ENCODE measurements at regions not wholly inside any gene's neighbourhood (a gene's known extent, or its start where the extent isn't known, plus 50 kb on each side); places are given as distances from the start of the nearest gene placed in this dataset.
"Not testable (repeated sequence)": the region's sequence is repeated elsewhere in the genome, so short reads cannot be mapped to it uniquely, and the experiment has no call there.

DNA sequence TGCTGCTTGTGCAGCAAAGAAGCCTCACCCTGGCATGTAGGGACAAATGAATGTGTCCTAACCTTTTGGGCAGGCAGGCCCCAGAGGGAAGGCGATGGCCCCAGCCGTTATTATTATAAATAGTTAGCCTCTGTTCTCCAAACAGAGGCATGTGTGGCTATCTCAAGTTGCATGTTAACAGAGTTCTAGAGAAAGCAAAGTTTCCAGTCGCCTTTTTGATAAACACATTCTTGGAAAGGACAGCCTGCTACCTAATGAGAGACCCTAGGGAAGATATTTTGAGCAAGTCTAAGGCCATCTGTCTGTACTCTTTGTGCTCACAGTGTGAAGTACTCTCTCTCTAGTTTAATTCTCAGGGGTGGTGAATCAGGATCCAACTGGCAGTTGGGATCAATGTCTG is 97.4 kb upstream of the FHL2 start:
- peak overlapping the region; percentile 61 for H3K9ac ChIP-seq (ENCODE audit: low read length)
- H3K36me3 ChIP-seq (ENCODE audit: control insufficient read depth, insufficient read depth, low read length, severe bottlenecking): no peaks in the 10 kb centered on the region
- H3K27me3 ChIP-seq (replicated peaks; ENCODE audit: control insufficient read depth, insufficient read depth, low read length): peaks cover 6% of the 10 kb centered on the region
- H3K9me3 ChIP-seq (ENCODE audit: control insufficient read depth, low read length): peaks cover 25% of the 10 kb centered on the region
- DNase-seq (ENCODE audit: low read depth): no peak
- peaks cover 12% of the 10 kb centered on the region for H3K4me1 ChIP-seq (ENCODE audit: control insufficient read depth, insufficient read depth, low read length)
- no peak overlapping the region for H3K4me3 ChIP-seq (ENCODE audit: low read length)

- H3K36me3 ChIP-seq (ENCODE audit: control insufficient read depth, insufficient read depth, low read length, severe bottlenecking): no peaks in the 10 kb centered on the region
Observed at GRCh38 chr2:105494683-105495425, 96.0 kb upstream of the FHL2 start.

DNA sequence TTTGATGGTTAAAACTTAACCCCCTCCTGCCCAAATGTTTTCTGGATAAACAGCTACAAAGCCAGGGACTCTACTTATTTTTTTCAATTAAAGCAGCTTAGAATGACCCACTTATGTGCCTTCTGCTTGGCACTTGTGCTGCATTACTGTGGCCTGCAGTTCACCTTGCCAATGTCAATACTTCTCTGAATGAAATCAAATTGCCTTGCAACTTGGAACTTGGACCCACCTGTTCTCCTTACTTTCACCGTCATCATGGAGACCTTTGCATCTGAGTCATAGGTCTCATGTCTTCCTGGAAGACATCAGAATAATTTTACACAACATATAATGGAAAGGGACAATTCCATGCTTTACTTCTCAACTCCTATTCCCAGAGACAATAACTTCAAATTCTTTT is 92.1 kb upstream of the FHL2 start:
- Histone ChIP-seq H3K36me3 (ENCODE audit: control insufficient read depth, insufficient read depth, low read length, severe bottlenecking) (no peaks in the 10 kb centered on the region), H3K4me3 (ENCODE audit: low read length) (no peak overlapping the region), H3K4me1 (ENCODE audit: control insufficient read depth, insufficient read depth, low read length) (peaks cover 35% of the 10 kb centered on the region), H3K9ac (ENCODE audit: low read length) (no peak overlapping the region), H3K9me3 (ENCODE audit: control insufficient read depth, low read length) (peaks cover 29% of the 10 kb centered on the region), H3K27me3 (replicated peaks; ENCODE audit: control insufficient read depth, insufficient read depth, low read length) (peaks cover 6% of the 10 kb centered on the region)
- no peak for DNase-seq (ENCODE audit: low read depth)

More at GRCh38 chr2:105494683-105495425, 96.0 kb upstream of the FHL2 start:
- no peak for DNase-seq (ENCODE audit: low read depth)
- Histone ChIP-seq H3K4me1 (ENCODE audit: control insufficient read depth, insufficient read depth, low read length) (peaks cover 23% of the 10 kb centered on the region), H3K27me3 (replicated peaks; ENCODE audit: control insufficient read depth, insufficient read depth, low read length) (peaks cover 6% of the 10 kb centered on the region), H3K9ac (ENCODE audit: low read length) (no peak overlapping the region), H3K9me3 (ENCODE audit: control insufficient read depth, low read length) (peaks cover 29% of the 10 kb centered on the region), H3K4me3 (ENCODE audit: low read length) (no peak overlapping the region)

DNA sequence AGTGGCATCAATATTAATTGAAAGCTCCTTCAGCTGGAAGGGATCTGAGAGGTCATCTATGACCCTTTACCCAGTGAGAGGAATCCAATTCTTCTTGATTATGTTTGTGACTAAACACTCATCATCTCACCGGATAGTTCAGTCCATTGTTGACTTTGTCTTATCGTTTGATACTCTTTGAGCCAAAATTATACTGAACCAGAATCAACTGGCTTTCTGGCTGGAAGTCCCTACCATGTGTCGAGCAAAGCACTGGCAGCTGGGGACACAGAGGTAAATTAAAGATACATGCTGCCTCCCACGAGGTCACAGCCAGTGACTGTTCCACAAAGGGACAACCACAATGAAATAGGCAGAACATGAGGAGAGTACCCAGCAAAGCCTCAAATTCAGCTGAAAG is 91.4 kb upstream of the FHL2 start:
- H3K4me3 ChIP-seq (ENCODE audit: low read length): no peak overlapping the region
- no peak for DNase-seq (ENCODE audit: low read depth)
- peaks cover 29% of the 10 kb centered on the region for H3K9me3 ChIP-seq (ENCODE audit: control insufficient read depth, low read length)

GRCh38 chr2:105489168-105489878 is 90.5 kb upstream of the FHL2 start:
- Histone ChIP-seq H3K36me3 (ENCODE audit: control insufficient read depth, insufficient read depth, low read length, severe bottlenecking) (no peaks in the 10 kb centered on the region), H3K9ac (ENCODE audit: low read length) (no peak overlapping the region), H3K4me1 (ENCODE audit: control insufficient read depth, insufficient read depth, low read length) (peaks cover 36% of the 10 kb centered on the region), H3K9me3 (ENCODE audit: control insufficient read depth, low read length) (peaks cover 29% of the 10 kb centered on the region), H3K27me3 (replicated peaks; ENCODE audit: control insufficient read depth, insufficient read depth, low read length) (peaks cover 6% of the 10 kb centered on the region), H3K4me3 (ENCODE audit: low read length) (no peak overlapping the region)
- DNase-seq (ENCODE audit: low read depth): no peak

More for the DNA sequence above, 91.4 kb upstream of the FHL2 start:
- Histone ChIP-seq H3K36me3 (ENCODE audit: control insufficient read depth, insufficient read depth, low read length, severe bottlenecking) (no peaks in the 10 kb centered on the region), H3K9ac (ENCODE audit: low read length) (no peak overlapping the region), H3K27me3 (replicated peaks; ENCODE audit: control insufficient read depth, insufficient read depth, low read length) (peaks cover 6% of the 10 kb centered on the region), H3K4me1 (ENCODE audit: control insufficient read depth, insufficient read depth, low read length) (peaks cover 36% of the 10 kb centered on the region)

GRCh38 chr2:105488285-105488684 is 89.4 kb upstream of the FHL2 start:
- H3K4me1 ChIP-seq (ENCODE audit: control insufficient read depth, insufficient read depth, low read length): peaks cover 36% of the 10 kb centered on the region
- H3K9ac ChIP-seq (ENCODE audit: low read length): peak overlapping the region; percentile 43
- no peaks in the 10 kb centered on the region for H3K27me3 ChIP-seq (replicated peaks; ENCODE audit: control insufficient read depth, insufficient read depth, low read length)
- H3K4me3 ChIP-seq (ENCODE audit: low read length): no peak overlapping the region
- no peak for DNase-seq (ENCODE audit: low read depth)
- H3K36me3 ChIP-seq (ENCODE audit: control insufficient read depth, insufficient read depth, low read length, severe bottlenecking): no peaks in the 10 kb centered on the region
- H3K9me3 ChIP-seq (ENCODE audit: control insufficient read depth, low read length): peaks cover 22% of the 10 kb centered on the region

DNA sequence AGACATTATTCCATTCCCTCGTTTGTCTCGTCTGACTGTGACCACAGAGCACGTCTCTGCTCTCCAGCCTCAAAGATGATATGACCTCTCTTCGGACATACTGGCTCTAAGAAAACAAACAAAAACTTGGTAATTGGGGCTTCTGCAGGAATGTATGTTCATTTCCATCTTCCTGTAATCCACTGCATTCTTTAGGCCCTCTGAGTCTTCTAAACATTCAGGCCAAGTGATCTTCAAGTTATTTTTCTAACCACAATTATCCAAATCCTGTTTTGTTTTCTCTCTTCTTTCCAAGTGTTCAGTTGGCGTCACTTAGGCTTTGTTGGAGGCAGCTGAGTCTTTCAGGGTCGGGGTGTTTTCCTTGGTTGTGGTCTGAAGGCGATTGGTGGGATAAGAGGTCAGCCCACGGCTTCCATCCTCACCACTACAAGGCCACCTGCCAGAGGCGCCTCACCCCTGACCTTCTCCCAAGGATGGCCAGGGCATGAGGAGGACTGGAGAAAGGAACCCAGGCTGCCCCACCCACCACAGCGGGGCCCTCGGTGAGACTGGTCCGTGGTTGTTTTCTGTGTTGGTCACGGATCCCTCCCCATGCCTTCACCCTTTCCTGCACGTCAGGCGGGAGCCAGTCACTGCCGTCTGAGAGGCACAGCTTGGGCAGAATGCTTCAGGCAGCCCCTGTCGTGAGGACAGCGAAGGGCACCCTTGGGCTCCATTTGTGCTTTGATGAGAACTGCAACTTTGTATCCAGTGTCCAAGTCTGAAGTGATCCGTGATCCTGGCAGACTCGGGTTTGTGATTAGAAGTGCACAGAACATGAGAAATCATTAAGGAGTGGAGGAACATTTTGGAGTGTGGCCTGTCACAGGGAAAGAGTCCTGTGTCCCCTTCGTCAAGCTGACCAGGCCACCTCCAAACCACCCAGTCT is 88.6 kb upstream of the FHL2 start:
- peak; percentile 81 for DNase-seq (ENCODE audit: low read depth)
- H3K4me1 ChIP-seq (ENCODE audit: control insufficient read depth, insufficient read depth, low read length): peaks cover 36% of the 10 kb centered on the region
- H3K9me3 ChIP-seq (ENCODE audit: control insufficient read depth, low read length): peaks cover 13% of the 10 kb centered on the region
- peak overlapping the region; percentile 59 for H3K9ac ChIP-seq (ENCODE audit: low read length)
- no peaks in the 10 kb centered on the region for H3K27me3 ChIP-seq (replicated peaks; ENCODE audit: control insufficient read depth, insufficient read depth, low read length)
- H3K36me3 ChIP-seq (ENCODE audit: control insufficient read depth, insufficient read depth, low read length, severe bottlenecking): no peaks in the 10 kb centered on the region
- no peak overlapping the region for H3K4me3 ChIP-seq (ENCODE audit: low read length)

DNA sequence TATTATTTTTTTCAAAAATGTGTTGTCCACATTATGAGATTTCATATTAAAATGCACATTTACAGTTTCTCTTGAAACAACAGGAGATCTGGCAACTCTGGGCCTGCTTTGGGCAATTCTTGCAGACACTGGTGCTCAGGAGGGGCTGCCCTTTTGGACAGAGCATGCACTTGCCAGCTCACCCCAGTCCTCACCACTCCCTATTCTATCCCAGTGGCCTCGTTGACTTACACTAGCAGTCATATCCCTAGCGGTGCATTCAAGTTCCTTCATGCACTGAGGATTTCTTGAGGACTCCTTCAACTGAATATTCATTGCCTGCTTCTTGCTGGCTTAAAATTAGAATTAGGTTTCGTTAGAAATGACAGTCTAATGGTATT is 87.9 kb upstream of the FHL2 start:
- Histone ChIP-seq H3K4me1 (ENCODE audit: control insufficient read depth, insufficient read depth, low read length) (peaks cover 36% of the 10 kb centered on the region), H3K36me3 (ENCODE audit: control insufficient read depth, insufficient read depth, low read length, severe bottlenecking) (no peaks in the 10 kb centered on the region)
- DNase-seq (ENCODE audit: low read depth): no peak

GRCh38 chr2:105478670-105479069 is 79.8 kb upstream of the FHL2 start:
- H3K27me3 ChIP-seq (replicated peaks; ENCODE audit: control insufficient read depth, insufficient read depth, low read length): no peaks in the 10 kb centered on the region
- H3K36me3 ChIP-seq (ENCODE audit: control insufficient read depth, insufficient read depth, low read length, severe bottlenecking): no peaks in the 10 kb centered on the region
- H3K9me3 ChIP-seq (ENCODE audit: control insufficient read depth, low read length): no peaks in the 10 kb centered on the region
- H3K4me1 ChIP-seq (ENCODE audit: control insufficient read depth, insufficient read depth, low read length): no peaks in the 10 kb centered on the region
- no peak overlapping the region for H3K4me3 ChIP-seq (ENCODE audit: low read length)
- no peak overlapping the region for H3K9ac ChIP-seq (ENCODE audit: low read length)
- no peak for DNase-seq (ENCODE audit: low read depth)

More for the DNA sequence above, 87.9 kb upstream of the FHL2 start:
- Histone ChIP-seq H3K9ac (ENCODE audit: low read length) (peak overlapping the region; percentile 59), H3K4me3 (ENCODE audit: low read length) (no peak overlapping the region), H3K9me3 (ENCODE audit: control insufficient read depth, low read length) (peaks cover 8% of the 10 kb centered on the region), H3K27me3 (replicated peaks; ENCODE audit: control insufficient read depth, insufficient read depth, low read length) (no peaks in the 10 kb centered on the region)

DNA sequence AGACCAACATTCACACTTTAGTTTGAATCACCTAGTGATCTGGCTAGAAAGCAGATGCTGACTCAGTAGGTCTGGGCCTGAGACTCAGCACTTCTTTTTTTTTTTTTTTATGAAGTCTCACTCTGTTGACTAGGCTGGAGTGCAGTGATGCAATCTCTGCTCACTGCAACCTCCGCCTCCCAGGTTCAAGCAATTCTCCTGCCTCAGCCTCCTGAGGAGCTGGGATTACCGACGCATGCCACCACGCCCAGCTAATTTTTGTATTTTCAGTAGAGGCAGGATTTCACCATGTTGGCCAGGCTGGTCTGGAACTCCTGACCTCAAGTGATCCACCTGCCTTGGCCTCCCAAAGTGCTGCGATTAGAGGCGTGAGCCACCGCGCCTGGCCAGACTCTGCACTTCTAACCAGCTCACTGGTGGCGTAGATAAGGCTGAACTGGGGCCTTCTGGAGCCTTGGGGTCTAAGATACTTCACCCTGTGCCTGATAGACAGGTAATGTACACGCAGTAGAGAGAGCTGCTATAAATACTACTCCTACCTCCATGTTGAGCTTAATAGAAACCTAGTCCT is 78.3 kb upstream of the FHL2 start:
- H3K27me3 ChIP-seq (replicated peaks; ENCODE audit: control insufficient read depth, insufficient read depth, low read length); H3K36me3 ChIP-seq (ENCODE audit: control insufficient read depth, insufficient read depth, low read length, severe bottlenecking); H3K4me3 ChIP-seq (ENCODE audit: low read length); H3K4me1 ChIP-seq (ENCODE audit: control insufficient read depth, insufficient read depth, low read length); DNase-seq (ENCODE audit: low read depth); H3K9me3 ChIP-seq (ENCODE audit: control insufficient read depth, low read length); H3K9ac ChIP-seq (ENCODE audit: low read length): not testable (repeated sequence)

GRCh38 chr2:105473011-105473410 is 74.2 kb upstream of the FHL2 start:
- no peak overlapping the region for H3K9ac ChIP-seq (ENCODE audit: low read length)
- no peak for DNase-seq (ENCODE audit: low read depth)
- H3K36me3 ChIP-seq (ENCODE audit: control insufficient read depth, insufficient read depth, low read length, severe bottlenecking): no peaks in the 10 kb centered on the region
- H3K9me3 ChIP-seq (ENCODE audit: control insufficient read depth, low read length): no peaks in the 10 kb centered on the region
- no peak overlapping the region for H3K4me3 ChIP-seq (ENCODE audit: low read length)
- H3K27me3 ChIP-seq (replicated peaks; ENCODE audit: control insufficient read depth, insufficient read depth, low read length): no peaks in the 10 kb centered on the region
- no peaks in the 10 kb centered on the region for H3K4me1 ChIP-seq (ENCODE audit: control insufficient read depth, insufficient read depth, low read length)
